ENCODE measurements at regions not wholly inside any gene's neighbourhood (a gene's known extent, or its start where the extent isn't known, plus 50 kb on each side); places are given as distances from the start of the nearest gene placed in this dataset.

DNA sequence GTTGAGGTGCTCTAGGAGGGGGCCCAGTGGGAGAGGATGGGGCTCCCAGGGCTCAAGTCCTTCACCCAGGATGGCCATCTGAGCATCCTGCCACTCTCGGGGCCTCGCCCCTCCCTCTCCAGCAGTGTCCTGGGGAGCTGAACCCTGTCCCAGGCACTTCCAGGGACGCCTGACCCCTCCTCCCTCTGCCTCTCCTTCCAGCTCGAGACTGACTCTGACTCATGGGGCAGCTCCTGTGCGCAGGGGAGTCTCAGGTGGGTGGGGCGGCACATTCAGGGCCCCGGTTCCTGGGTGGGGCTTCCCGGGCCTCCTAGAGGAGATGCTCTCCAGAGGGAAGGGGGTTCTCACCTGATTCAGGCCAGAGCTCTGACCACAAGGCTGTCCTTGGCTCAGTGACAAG is 77.1 kb upstream of the IGLL5 start:
- no peak overlapping the region for H3K4me3 ChIP-seq (ENCODE audit: low read depth, low read length)
- H3K27me3 ChIP-seq (ENCODE audit: insufficient read depth, low read depth, severe bottlenecking): no peaks in the 10 kb centered on the region
- DNase-seq: no peak
- H3K9me3 ChIP-seq (ENCODE audit: severe bottlenecking): no peaks in the 10 kb centered on the region
- no peak overlapping the region for H3K27ac ChIP-seq
- TF ChIP-seq, protein P1, sequence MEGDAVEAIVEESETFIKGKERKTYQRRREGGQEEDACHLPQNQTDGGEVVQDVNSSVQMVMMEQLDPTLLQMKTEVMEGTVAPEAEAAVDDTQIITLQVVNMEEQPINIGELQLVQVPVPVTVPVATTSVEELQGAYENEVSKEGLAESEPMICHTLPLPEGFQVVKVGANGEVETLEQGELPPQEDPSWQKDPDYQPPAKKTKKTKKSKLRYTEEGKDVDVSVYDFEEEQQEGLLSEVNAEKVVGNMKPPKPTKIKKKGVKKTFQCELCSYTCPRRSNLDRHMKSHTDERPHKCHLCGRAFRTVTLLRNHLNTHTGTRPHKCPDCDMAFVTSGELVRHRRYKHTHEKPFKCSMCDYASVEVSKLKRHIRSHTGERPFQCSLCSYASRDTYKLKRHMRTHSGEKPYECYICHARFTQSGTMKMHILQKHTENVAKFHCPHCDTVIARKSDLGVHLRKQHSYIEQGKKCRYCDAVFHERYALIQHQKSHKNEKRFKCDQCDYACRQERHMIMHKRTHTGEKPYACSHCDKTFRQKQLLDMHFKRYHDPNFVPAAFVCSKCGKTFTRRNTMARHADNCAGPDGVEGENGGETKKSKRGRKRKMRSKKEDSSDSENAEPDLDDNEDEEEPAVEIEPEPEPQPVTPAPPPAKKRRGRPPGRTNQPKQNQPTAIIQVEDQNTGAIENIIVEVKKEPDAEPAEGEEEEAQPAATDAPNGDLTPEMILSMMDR (IDR thresholded peaks at IDR 0.05; ENCODE audit: low read depth, low read length): no peak
- H3K36me3 ChIP-seq: no peaks in the 10 kb centered on the region

DNA sequence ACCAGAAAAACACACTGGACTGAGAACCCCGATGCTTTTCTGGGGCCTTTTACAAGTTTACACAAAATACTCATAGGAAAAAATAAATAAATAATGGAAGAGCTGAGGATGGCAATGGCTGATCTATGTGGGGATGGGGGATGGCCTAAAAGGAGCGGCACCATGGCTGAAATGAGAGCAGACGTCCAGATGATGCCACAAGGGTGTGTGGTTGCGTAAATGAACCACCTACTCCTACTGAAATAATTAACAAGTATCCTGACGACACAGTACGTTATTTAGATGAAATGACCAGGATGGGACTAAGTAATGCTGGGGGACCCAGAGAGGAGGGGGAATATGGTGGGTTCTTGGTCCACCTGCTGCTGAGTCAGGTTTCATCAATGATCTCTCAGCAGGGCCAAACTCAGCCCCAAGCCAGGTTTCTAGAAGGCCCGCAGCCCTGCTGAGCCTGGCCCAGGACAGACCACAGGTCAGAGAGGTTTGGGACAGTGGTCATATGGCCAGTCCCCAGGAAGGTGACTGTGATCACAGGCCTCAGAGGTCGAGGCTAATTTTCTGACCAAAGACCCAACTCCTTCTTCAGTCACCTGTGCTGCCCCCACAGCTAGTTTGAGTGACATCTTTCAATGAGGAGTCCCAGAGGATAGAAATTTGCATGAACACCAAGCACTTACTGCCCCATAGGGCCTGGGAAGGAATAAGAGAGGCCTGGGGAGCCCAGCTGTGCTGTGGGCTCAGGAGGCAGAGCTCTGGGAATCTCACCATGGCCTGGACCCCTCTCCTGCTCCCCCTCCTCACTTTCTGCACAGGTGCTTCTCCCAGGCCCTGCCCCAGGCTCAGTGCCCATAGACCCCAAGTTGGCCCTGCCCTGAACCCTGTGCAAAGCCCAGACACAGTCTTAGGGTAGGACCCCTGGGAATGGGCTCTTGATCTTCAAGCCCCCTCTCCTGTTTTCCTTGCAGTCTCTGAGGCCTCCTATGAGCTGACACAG is 76.3 kb upstream of the IGLL5 start:
- TF ChIP-seq, protein P1 (IDR thresholded peaks at IDR 0.05; ENCODE audit: low read depth, low read length): no peak
- no peaks in the 10 kb centered on the region for H3K27me3 ChIP-seq (ENCODE audit: insufficient read depth, low read depth, severe bottlenecking)
- no peak overlapping the region for H3K4me3 ChIP-seq (ENCODE audit: low read depth, low read length)
- no peak overlapping the region for H3K27ac ChIP-seq
- no peak for DNase-seq
- no peaks in the 10 kb centered on the region for H3K36me3 ChIP-seq
- no peaks in the 10 kb centered on the region for H3K9me3 ChIP-seq (ENCODE audit: severe bottlenecking)

DNA sequence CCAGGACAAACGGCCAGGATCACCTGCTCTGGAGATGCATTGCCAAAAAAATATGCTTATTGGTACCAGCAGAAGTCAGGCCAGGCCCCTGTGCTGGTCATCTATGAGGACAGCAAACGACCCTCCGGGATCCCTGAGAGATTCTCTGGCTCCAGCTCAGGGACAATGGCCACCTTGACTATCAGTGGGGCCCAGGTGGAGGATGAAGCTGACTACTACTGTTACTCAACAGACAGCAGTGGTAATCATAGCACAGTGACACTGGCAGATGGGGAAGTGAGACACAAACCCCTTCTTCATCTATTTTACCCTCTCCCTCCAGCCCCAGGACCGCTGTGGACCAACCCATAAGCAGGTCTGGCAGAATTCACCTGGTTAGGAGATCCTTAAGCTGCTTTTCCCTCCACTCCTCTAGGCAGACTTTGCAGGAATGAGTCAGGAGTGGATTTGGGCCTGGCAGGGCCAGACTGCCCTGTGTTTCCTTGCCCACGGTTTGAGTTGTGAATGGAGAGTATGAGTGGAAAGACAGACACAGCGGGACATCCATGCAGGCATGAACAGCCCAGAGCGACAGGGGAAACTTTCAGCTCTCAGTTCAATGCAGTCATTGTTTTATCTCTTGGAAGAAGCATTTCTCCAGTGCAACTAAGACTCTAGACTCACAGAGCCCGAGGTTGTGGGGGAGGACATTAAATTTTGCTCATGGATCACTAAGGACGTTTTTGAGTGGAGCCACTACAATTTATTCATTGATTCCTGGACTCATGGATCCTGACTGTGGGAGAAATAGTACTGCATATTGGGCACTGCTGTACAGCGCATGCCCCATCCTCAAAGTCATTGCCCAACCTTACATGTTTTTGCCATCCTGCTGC is 75.3 kb upstream of the IGLL5 start:
- H3K4me3 ChIP-seq (ENCODE audit: low read depth, low read length): no peak overlapping the region
- TF ChIP-seq, protein P1 (IDR thresholded peaks at IDR 0.05; ENCODE audit: low read depth, low read length): no peak
- no peak for DNase-seq
- H3K9me3 ChIP-seq (ENCODE audit: severe bottlenecking): no peaks in the 10 kb centered on the region
- H3K36me3 ChIP-seq: no peaks in the 10 kb centered on the region
- H3K27ac ChIP-seq: no peak overlapping the region
- H3K27me3 ChIP-seq (ENCODE audit: insufficient read depth, low read depth, severe bottlenecking): no peaks in the 10 kb centered on the region

DNA sequence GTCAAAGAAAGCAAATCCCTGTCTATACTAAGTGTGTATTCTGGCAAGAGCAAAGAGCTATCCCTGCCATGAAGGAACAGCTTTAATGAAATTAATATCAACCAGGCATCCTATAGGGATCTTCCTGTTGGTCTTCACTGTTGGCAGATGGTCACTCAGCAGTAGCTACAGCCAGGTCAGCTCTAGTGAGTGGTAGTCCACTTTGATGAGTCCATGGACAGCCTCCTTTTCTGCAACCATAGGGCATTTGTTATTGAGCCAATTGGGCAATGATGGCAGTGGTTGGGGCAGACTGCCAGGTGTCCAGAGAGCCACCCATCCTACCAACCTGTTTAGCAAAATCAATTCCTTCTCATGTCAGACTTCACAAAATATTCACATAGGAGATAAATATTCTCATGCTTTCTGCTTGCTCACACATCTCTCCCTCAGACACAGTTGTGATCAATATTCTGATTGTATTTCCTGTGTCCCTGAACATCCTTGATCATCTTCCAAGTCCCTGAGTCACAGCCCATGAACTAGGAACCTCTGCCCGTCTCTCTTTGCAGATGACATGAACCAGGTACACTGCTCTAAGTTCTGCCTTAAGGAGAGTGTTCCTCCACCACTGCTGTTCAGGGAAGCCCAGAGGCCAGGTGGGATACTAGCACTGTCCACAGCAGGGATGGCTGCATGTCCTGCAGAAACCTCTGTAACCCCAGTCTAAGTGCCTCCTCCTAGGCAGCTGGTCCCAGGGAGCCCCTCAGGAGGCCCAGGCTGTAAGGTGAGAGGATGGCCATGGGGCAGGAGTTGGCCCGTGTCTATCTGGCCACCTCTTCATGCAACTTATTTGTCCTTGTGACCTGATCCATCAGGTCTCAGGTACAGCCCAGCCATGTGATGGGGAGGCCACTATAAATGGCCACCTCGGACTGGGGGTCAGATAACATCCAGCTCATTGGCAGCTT is 74.2 kb upstream of the IGLL5 start:
- Histone ChIP-seq H3K27me3 (ENCODE audit: insufficient read depth, low read depth, severe bottlenecking) (no peaks in the 10 kb centered on the region), H3K9me3 (ENCODE audit: severe bottlenecking) (no peaks in the 10 kb centered on the region), H3K36me3 (no peaks in the 10 kb centered on the region), H3K27ac (no peak overlapping the region), H3K4me3 (ENCODE audit: low read depth, low read length) (no peak overlapping the region)
- TF ChIP-seq, protein P1 (IDR thresholded peaks at IDR 0.05; ENCODE audit: low read depth, low read length): no peak
- no peak for DNase-seq

DNA sequence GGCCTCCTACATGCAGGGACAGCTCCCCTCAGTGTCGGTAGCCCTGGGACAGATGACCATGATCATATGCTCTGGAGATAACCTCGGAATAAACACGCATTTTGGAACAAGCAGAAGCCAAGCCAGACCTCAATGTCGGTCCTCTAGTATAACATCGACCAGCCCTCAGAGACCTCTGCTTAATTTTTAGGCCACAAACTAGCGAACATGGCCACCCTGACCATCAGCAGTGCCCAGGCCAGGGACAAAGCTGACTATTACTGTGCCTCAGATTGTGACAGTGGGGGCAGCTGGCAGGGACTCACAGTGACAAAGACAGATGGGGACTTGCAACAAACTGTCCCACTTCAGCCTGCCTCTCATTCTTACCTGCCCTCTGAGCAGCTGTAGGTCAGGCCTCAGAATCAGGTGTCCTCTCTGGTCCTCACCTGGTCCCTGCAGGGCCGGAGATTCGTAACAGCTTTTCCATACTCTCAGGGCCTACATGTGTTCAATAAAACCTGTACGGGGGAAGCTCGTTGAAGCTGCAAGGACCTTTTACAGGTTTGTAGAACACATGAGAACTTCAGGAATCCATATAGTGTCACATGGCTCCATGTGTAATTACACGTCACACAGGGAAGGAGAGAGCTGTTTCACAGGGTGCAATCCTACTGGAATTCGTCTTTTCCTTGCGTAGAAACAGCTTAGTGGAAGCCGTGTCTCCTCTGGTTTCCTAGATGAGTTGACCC is 72.8 kb upstream of the IGLL5 start:
- Histone ChIP-seq H3K27me3 (ENCODE audit: insufficient read depth, low read depth, severe bottlenecking) (no peaks in the 10 kb centered on the region), H3K27ac (no peak overlapping the region), H3K9me3 (ENCODE audit: severe bottlenecking) (no peaks in the 10 kb centered on the region), H3K4me3 (ENCODE audit: low read depth, low read length) (no peak overlapping the region), H3K36me3 (no peaks in the 10 kb centered on the region)
- TF ChIP-seq, protein P1 (IDR thresholded peaks at IDR 0.05; ENCODE audit: low read depth, low read length): no peak
- no peak for DNase-seq
